Smooth muscle cell (in vitro differentiated cells): ENCODE measurements at regions not wholly inside any gene's neighbourhood (a gene's known extent, or its start where the extent isn't known, plus 50 kb on each side); places are given as distances from the start of the nearest gene placed in this dataset. TPM values are rescaled to one million over a fixed set of nuclear protein-coding genes. Genes with fewer than 3 reads are reported as not detected.

ENCODE experiments used
- DNase-seq: peaks from one replicate; lab custom pipeline; 2025; ENCODE audit not compliant: unreplicated experiment; lab: John Stamatoyannopoulos, UW
- H2AFZ ChIP-seq: fragments of 200-600 bp; sonication (generic); 2 replicates; pipeline ENCODE4 v1.6.0; 2016; ENCODE audit warnings: antibody characterized with exemption, low read depth, mild to moderate bottlenecking
- H3F3A ChIP-seq: fragments of 200-600 bp; sonication (generic); 2 replicates; pipeline ENCODE4 v1.6.0; 2017; ENCODE audit warnings: antibody characterized with exemption, low read depth
- H3K27ac ChIP-seq: fragments of 200-600 bp; sonication (generic); 2 replicates; pipeline ENCODE4 v1.5.1; 2016; ENCODE audit warnings: low read depth, mild to moderate bottlenecking
- H3K27me3 ChIP-seq: fragments of 200-600 bp; sonication (generic); 2 replicates; pipeline ENCODE4 v1.6.1; 2016; ENCODE audit warnings: low read depth, mild to moderate bottlenecking
- H3K36me3 ChIP-seq: fragments of 200-600 bp; sonication (generic); 2 replicates; pipeline ENCODE4 v1.5.1; 2016; ENCODE audit warnings: low read depth
- H3K4me1 ChIP-seq: fragments of 200-600 bp; sonication (generic); 2 replicates; pipeline ENCODE4 v1.5.1; 2016; ENCODE audit warnings: low read depth
- H3K4me2 ChIP-seq: fragments of 200-600 bp; sonication (generic); 2 replicates; pipeline ENCODE4 v1.6.0; 2016; ENCODE audit warnings: mild to moderate bottlenecking
- H3K4me3 ChIP-seq: fragments of 200-600 bp; sonication (generic); 2 replicates; pipeline ENCODE4 v1.5.1; 2016; ENCODE audit warnings: mild to moderate bottlenecking
- H3K79me2 ChIP-seq: fragments of 200-600 bp; sonication (generic); 2 replicates; pipeline ENCODE4 v1.6.0; 2016; ENCODE audit warnings: low read depth, mild to moderate bottlenecking
- H3K9ac ChIP-seq: fragments of 200-600 bp; sonication (generic); 2 replicates; pipeline ENCODE4 v1.6.0; 2016; ENCODE audit warnings: low read depth
- H3K9me3 ChIP-seq: fragments of 200-600 bp; sonication (generic); replicated peaks from 2 replicates; pipeline ENCODE4 v1.5.1; 2016; ENCODE audit warnings: low read depth
- H4K20me1 ChIP-seq: fragments of 200-600 bp; sonication (generic); 2 replicates; pipeline ENCODE4 v1.6.0; 2016; ENCODE audit warnings: low read depth
- WGBS: methylation state at CpG from one replicate; pipeline ENCODE4 v1.1.7; 2016; ENCODE audit warnings: low lambda C conversion rate; 5-methylcytosine and 5-hydroxymethylcytosine counted together
- small RNA-seq: library from RNA; depleted of rRNA; stranded (forward); fragments of <200 nt; gene quantifications from one replicate; pipeline ENCODE3, GENCODE V24; 2014
- TF ChIP-seq, protein P1 (sequence below): fragments of 200-600 bp; sonication (generic); IDR thresholded peaks from 2 replicates; pipeline ENCODE4 v1.5.1; 2017; ENCODE audit warnings: borderline replicate concordance, mild to moderate bottlenecking, antibody characterized with exemption; ENCODE audit not compliant: insufficient read depth, poor library complexity, severe bottlenecking

DNA sequence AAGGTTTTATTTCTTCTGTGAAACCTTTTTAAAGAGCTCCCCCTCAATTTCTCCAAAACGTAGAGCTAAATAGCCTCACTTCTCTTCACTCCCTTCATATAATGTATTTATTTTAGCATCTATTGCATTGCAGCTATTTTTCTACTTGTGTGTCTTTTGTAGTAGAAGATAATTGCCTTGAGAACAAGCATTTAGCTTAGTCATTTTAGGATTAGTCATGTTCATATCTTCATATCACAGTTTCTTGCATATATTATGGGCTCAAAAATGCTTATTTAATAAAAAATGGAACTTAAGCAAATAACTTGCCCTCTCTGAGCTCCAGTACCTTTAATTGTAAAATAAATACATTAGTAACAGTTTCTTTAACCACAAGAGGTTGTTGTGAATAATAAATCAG, 72.1 kb upstream of the SPANXC start:
- 56% methylated on average over 1 of the region's 1 CpG for WGBS
- Histone ChIP-seq H2AFZ (no peak overlapping the region), H3K27ac (no peak overlapping the region), H3K79me2 (no peaks in the 10 kb centered on the region), H3K4me2 (no peak overlapping the region), H4K20me1 (no peaks in the 10 kb centered on the region), H3K4me3 (no peak overlapping the region), H3K9me3 (no peaks in the 10 kb centered on the region), H3F3A (no peaks in the 10 kb centered on the region), H3K27me3 (no peaks in the 10 kb centered on the region), H3K9ac (no peak overlapping the region), H3K36me3 (no peaks in the 10 kb centered on the region), H3K4me1 (no peaks in the 10 kb centered on the region)
- no peak for DNase-seq
- TF ChIP-seq, protein P1, sequence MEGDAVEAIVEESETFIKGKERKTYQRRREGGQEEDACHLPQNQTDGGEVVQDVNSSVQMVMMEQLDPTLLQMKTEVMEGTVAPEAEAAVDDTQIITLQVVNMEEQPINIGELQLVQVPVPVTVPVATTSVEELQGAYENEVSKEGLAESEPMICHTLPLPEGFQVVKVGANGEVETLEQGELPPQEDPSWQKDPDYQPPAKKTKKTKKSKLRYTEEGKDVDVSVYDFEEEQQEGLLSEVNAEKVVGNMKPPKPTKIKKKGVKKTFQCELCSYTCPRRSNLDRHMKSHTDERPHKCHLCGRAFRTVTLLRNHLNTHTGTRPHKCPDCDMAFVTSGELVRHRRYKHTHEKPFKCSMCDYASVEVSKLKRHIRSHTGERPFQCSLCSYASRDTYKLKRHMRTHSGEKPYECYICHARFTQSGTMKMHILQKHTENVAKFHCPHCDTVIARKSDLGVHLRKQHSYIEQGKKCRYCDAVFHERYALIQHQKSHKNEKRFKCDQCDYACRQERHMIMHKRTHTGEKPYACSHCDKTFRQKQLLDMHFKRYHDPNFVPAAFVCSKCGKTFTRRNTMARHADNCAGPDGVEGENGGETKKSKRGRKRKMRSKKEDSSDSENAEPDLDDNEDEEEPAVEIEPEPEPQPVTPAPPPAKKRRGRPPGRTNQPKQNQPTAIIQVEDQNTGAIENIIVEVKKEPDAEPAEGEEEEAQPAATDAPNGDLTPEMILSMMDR: no peak

- no peaks in the 10 kb centered on the region for H3K79me2 ChIP-seq
Observed at GRCh38 chrX:141301017-141301416, 58.7 kb upstream of the SPANXC start.

More at GRCh38 chrX:141301017-141301416, 58.7 kb upstream of the SPANXC start:
- no peaks in the 10 kb centered on the region for H3K27me3 ChIP-seq
- H3K4me3 ChIP-seq: no peak overlapping the region
- no peaks in the 10 kb centered on the region for H3F3A ChIP-seq
- H3K4me2 ChIP-seq: no peak overlapping the region
- H3K9ac ChIP-seq: no peak overlapping the region
- H3K4me1 ChIP-seq: no peaks in the 10 kb centered on the region
- H4K20me1 ChIP-seq: no peaks in the 10 kb centered on the region
- DNase-seq: no peak
- no peak overlapping the region for H3K27ac ChIP-seq
- 75% methylated on average over 5 of the region's 5 CpGs for WGBS
- TF ChIP-seq, protein P1: no peak
- no peaks in the 10 kb centered on the region for H3K36me3 ChIP-seq
- H2AFZ ChIP-seq: no peak overlapping the region
- peaks cover 4% of the 10 kb centered on the region for H3K9me3 ChIP-seq

Small RNA genes in the stretch of these regions (small RNA-seq; reads per million reads assigned to genes)
- not detected for gene AC234779.1
